Testis (tissue), 2 donors: ENCODE measurements at regions not wholly inside any gene's neighbourhood (a gene's known extent, or its start where the extent isn't known, plus 50 kb on each side); places are given as distances from the start of the nearest gene placed in this dataset.

ENCODE experiments used
- DNase-seq: peaks from one replicate; pipeline ENCODE4 v3.0.0-alpha.2; 2019
- H3K27ac ChIP-seq, 2 donors: fragments of 200-600 bp; sonication (generic); one replicate each; pipeline ENCODE4 v1.5.1; 2019
- H3K27me3 ChIP-seq: fragments of 200-600 bp; sonication (generic); one replicate; pipeline ENCODE4 v1.5.1; 2019
- H3K36me3 ChIP-seq: fragments of 200-600 bp; sonication (generic); one replicate; pipeline ENCODE4 v1.5.1; 2017; ENCODE audit warnings: low read depth; ENCODE audit errors: missing control alignments
- H3K4me1 ChIP-seq: fragments of 200-600 bp; sonication (generic); one replicate; pipeline ENCODE4 v1.5.1; 2019
- H3K4me3 ChIP-seq, 2 donors: fragments of 200-600 bp; sonication (generic); one replicate each; pipeline ENCODE4 v1.5.1; 2017 to 2019
- H3K9me3 ChIP-seq: fragments of 200-600 bp; sonication (generic); one replicate; pipeline ENCODE4 v1.5.1; 2017
- CTCF ChIP-seq, 3 experiments: fragments of 450-650 bp in 2 of 3; fragments of 200-600 bp in 1 of 3; sonication (generic) in 1 of 3; IDR thresholded peaks; one replicate each; pipeline ENCODE4 v1.5.1; 2016 to 2019; ENCODE audit warnings: antibody characterized with exemption in 3 of 3, mild to moderate bottlenecking in 2 of 3, moderate library complexity in 1 of 3
- POLR2A ChIP-seq: fragments of 450-650 bp; IDR thresholded peaks from one replicate; pipeline ENCODE4 v1.6.1; 2017; ENCODE audit warnings: antibody characterized with exemption, mild to moderate bottlenecking, moderate library complexity
- WGBS, 2 donors: methylation state at CpG; one replicate each; pipeline ENCODE4 v1.1.5; 2018; 5-methylcytosine and 5-hydroxymethylcytosine counted together
- intact Hi-C: fragments of 100-400 bp; cut with DNase I; formaldehyde crosslinking; loops from one replicate; pipeline ENCODE4 v1.15.1; 2023; ENCODE audit warnings: low total_unique reads

GRCh38 chr14:85409481-85410210 lies 120.3 kb upstream of the FLRT2 start:
- H3K27ac ChIP-seq: no peak overlapping the region
- H3K36me3 ChIP-seq: no peaks in the 10 kb centered on the region
- TF ChIP-seq POLR2A (no peak), CTCF (IDR thresholded peaks at IDR 0.05) (no peak)
- no peaks in the 10 kb centered on the region for H3K4me1 ChIP-seq
- intact Hi-C loops: no loop called here
- no peaks in the 10 kb centered on the region for H3K27me3 ChIP-seq
- no peak overlapping the region for H3K4me3 ChIP-seq
- no peaks in the 10 kb centered on the region for H3K9me3 ChIP-seq
- DNase-seq: no peak
- WGBS, 2 donors: 55 to 56% methylated on average over 3 of the region's 3 CpGs

GRCh38 chr14:85412756-85413155 lies 117.2 kb upstream of the FLRT2 start:
- TF ChIP-seq CTCF (IDR thresholded peaks at IDR 0.05): no peak
- TF ChIP-seq POLR2A: no peak
- intact Hi-C loops: no loop called here

GRCh38 chr14:85413836-85414526 lies 116.0 kb upstream of the FLRT2 start:
- Histone ChIP-seq H3K36me3 (no peaks in the 10 kb centered on the region), H3K4me1 (no peaks in the 10 kb centered on the region), H3K4me3 (no peak overlapping the region), H3K27me3 (no peaks in the 10 kb centered on the region), H3K9me3 (no peaks in the 10 kb centered on the region), H3K27ac (peak overlapping the region in 1 of 2 donors; percentile 74)
- WGBS, 2 donors: 71 to 73% methylated on average over 5 of the region's 5 CpGs
- no peak for TF ChIP-seq CTCF (IDR thresholded peaks at IDR 0.05)
- TF ChIP-seq POLR2A: no peak
- DNase-seq: no peak
- intact Hi-C loops: no loop called here

More at GRCh38 chr14:85412756-85413155, 117.2 kb upstream of the FLRT2 start:
- H3K27me3 ChIP-seq: no peaks in the 10 kb centered on the region
- H3K27ac ChIP-seq: no peak overlapping the region
- no peak overlapping the region for H3K4me3 ChIP-seq
- no peaks in the 10 kb centered on the region for H3K36me3 ChIP-seq
- DNase-seq: no peak
- WGBS, 2 donors: 95% methylated on average over 1 of the region's 1 CpG
- H3K9me3 ChIP-seq: no peaks in the 10 kb centered on the region
- H3K4me1 ChIP-seq: no peaks in the 10 kb centered on the region

GRCh38 chr14:85415015-85415712 lies 114.8 kb upstream of the FLRT2 start:
- H3K27ac ChIP-seq: peak overlapping the region; percentile 70 to 74
- DNase-seq: peak; percentile 89
- H3K4me1 ChIP-seq: no peaks in the 10 kb centered on the region
- TF ChIP-seq POLR2A: no peak
- TF ChIP-seq CTCF (IDR thresholded peaks at IDR 0.05): peak in 2 of 3 experiments; percentile 20 to 29
- H3K27me3 ChIP-seq: no peaks in the 10 kb centered on the region
- H3K36me3 ChIP-seq: no peaks in the 10 kb centered on the region
- intact Hi-C loops: no loop called here
- no peak overlapping the region for H3K4me3 ChIP-seq
- 29 to 35% methylated on average over 13 of the region's 13 CpGs for WGBS, 2 donors
- no peaks in the 10 kb centered on the region for H3K9me3 ChIP-seq
